ENCODE measurements at regions not wholly inside any gene's neighbourhood (a gene's known extent, or its start where the extent isn't known, plus 50 kb on each side); places are given as distances from the start of the nearest gene placed in this dataset.

GRCh38 chr2:47658646-47659320, 88.0 kb upstream of the KCNK12 start:
- DNase-seq (ENCODE audit: low spot score): no peak

GRCh38 chr2:47657886-47658489, 87.2 kb upstream of the KCNK12 start:
- CTCF ChIA-PET: no interaction called here

More at GRCh38 chr2:47658646-47659320, 88.0 kb upstream of the KCNK12 start:
- CTCF ChIA-PET: interaction anchor here (0.6 kb wide), 1 partner anchor 14 kb away, joined by 6 read pairs; no protein-coding TSS in a partner anchor
- TF ChIP-seq CTCF (conservative IDR thresholded peaks at IDR 0.05; ENCODE audit: low read depth): no peak
- POLR2A ChIA-PET (ENCODE audit: low non-redundant PET): no interaction called here
- H3K27ac ChIP-seq: no peak overlapping the region

GRCh38 chr2:47656715-47657600, 86.2 kb upstream of the KCNK12 start:
- TF ChIP-seq CTCF (conservative IDR thresholded peaks at IDR 0.05; ENCODE audit: low read depth): no peak
- no peak overlapping the region for H3K27ac ChIP-seq
- no peak for DNase-seq (ENCODE audit: low spot score)
- ChIA-PET CTCF (no interaction called here), POLR2A (ENCODE audit: low non-redundant PET) (no interaction called here)

More at GRCh38 chr2:47657886-47658489, 87.2 kb upstream of the KCNK12 start:
- DNase-seq (ENCODE audit: low spot score): no peak
- POLR2A ChIA-PET (ENCODE audit: low non-redundant PET): no interaction called here
- no peak overlapping the region for H3K27ac ChIP-seq
- no peak for TF ChIP-seq CTCF (conservative IDR thresholded peaks at IDR 0.05; ENCODE audit: low read depth)

GRCh38 chr2:47655563-47655880, 84.7 kb upstream of the KCNK12 start:
- CTCF ChIA-PET: interaction anchor here (0.6 kb wide), 1 partner anchor 186 kb away, joined by 4 read pairs; no protein-coding TSS in a partner anchor
- TF ChIP-seq CTCF (conservative IDR thresholded peaks at IDR 0.05; ENCODE audit: low read depth): no peak
- H3K27ac ChIP-seq: no peak overlapping the region
- POLR2A ChIA-PET (ENCODE audit: low non-redundant PET): no interaction called here
- no peak for DNase-seq (ENCODE audit: low spot score)

GRCh38 chr2:47654790-47655562, 84.2 kb upstream of the KCNK12 start:
- no peak overlapping the region for H3K27ac ChIP-seq
- DNase-seq (ENCODE audit: low spot score): peak; percentile 78
- TF ChIP-seq CTCF (conservative IDR thresholded peaks at IDR 0.05; ENCODE audit: low read depth): no peak
- ChIA-PET CTCF (interaction anchor here (0.6 kb wide), 1 partner anchor 613 kb away, joined by 3 read pairs; no protein-coding TSS in a partner anchor), POLR2A (ENCODE audit: low non-redundant PET) (no interaction called here)

Measured in RWPE1 (cell line).